Neural crest cell (in vitro differentiated cells): ENCODE measurements at regions not wholly inside any gene's neighbourhood (a gene's known extent, or its start where the extent isn't known, plus 50 kb on each side); places are given as distances from the start of the nearest gene placed in this dataset.
"Not testable (repeated sequence)": the region's sequence is repeated elsewhere in the genome, so short reads cannot be mapped to it uniquely, and the experiment has no call there.

Experiments used
- DNase-seq: peaks from one replicate; pipeline ENCODE4 v3.0.0; 2021; ENCODE audit warnings: low read depth, mixed read lengths, low spot score
- H3K27ac Mint-ChIP-seq: one replicate; pipeline ENCODE4 v1.8.0; 2021; ENCODE audit warnings: mild to moderate bottlenecking, mixed read lengths; ENCODE audit not compliant: unreplicated experiment
- H3K27me3 Mint-ChIP-seq: 2 replicates; pipeline ENCODE4 v1.8.0; 2021; ENCODE audit warnings: low read depth, mild to moderate bottlenecking, mixed read lengths
- H3K36me3 Mint-ChIP-seq: 2 replicates; pipeline ENCODE4 v1.8.0; 2021; ENCODE audit warnings: low read depth, mild to moderate bottlenecking, mixed read lengths
- H3K4me1 Mint-ChIP-seq: 2 replicates; pipeline ENCODE4 v1.8.0; 2021; ENCODE audit warnings: mixed read lengths
- H3K4me3 Mint-ChIP-seq: one replicate; pipeline ENCODE4 v1.8.0; 2021; ENCODE audit warnings: mild to moderate bottlenecking, mixed read lengths
- H3K9me3 Mint-ChIP-seq: 2 replicates; pipeline ENCODE4 v1.8.0; 2021; ENCODE audit warnings: mixed read lengths
- TF ChIP-seq, protein P1 (sequence below): fragments of 200-600 bp; sonication (generic); conservative IDR thresholded peaks from 2 replicates; pipeline ENCODE4 v1.5.0; 2021; ENCODE audit warnings: antibody characterized with exemption, mild to moderate bottlenecking

DNA sequence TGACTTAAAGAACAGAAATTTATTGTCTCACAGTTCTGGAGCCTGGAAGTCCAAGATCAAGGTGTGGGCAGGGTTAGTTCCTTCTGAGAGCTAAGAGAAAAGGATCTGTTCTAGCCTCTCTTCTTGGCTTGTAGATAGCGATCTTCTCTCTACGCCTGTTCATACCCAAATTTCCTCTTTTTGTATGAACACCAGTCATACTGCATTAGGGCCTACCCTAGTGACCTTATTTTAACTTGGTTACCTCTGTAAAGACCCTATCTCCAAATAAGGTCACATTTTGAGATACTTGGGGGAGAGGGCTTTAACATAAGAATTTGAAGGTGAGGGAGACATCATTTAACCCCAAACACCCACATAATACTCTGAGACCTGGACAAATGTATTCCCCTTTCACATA lies 55.6 kb upstream of the SPP1 start:
- TF ChIP-seq, protein P1, sequence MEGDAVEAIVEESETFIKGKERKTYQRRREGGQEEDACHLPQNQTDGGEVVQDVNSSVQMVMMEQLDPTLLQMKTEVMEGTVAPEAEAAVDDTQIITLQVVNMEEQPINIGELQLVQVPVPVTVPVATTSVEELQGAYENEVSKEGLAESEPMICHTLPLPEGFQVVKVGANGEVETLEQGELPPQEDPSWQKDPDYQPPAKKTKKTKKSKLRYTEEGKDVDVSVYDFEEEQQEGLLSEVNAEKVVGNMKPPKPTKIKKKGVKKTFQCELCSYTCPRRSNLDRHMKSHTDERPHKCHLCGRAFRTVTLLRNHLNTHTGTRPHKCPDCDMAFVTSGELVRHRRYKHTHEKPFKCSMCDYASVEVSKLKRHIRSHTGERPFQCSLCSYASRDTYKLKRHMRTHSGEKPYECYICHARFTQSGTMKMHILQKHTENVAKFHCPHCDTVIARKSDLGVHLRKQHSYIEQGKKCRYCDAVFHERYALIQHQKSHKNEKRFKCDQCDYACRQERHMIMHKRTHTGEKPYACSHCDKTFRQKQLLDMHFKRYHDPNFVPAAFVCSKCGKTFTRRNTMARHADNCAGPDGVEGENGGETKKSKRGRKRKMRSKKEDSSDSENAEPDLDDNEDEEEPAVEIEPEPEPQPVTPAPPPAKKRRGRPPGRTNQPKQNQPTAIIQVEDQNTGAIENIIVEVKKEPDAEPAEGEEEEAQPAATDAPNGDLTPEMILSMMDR = no peak
- Mint-ChIP-seq H3K27me3 (peaks cover 38% of the 10 kb centered on the region), H3K36me3 (peaks cover 7% of the 10 kb centered on the region), H3K27ac (no peak overlapping the region), H3K4me3 (no peak overlapping the region), H3K4me1 (no peaks in the 10 kb centered on the region), H3K9me3 (no peaks in the 10 kb centered on the region)
- DNase-seq = no peak

DNA sequence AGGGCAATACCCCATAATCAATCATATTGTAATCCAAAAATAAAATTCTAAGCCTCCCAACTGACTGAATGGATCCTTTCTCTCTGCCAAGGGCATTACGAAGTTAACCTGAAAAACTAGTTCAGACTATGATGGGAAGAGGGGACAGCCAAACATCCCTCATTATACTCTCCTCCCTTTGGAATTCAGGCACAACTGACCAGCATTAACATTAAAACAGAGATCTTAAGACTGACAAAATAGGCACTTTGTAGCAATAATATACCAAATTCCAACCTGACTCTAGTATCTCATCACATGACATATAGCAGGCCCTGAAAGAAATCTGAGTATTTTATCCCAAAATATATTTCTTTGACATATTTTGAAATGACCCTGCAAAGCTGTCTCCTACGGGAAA lies 55.0 kb upstream of the SPP1 start:
- DNase-seq = no peak

DNA sequence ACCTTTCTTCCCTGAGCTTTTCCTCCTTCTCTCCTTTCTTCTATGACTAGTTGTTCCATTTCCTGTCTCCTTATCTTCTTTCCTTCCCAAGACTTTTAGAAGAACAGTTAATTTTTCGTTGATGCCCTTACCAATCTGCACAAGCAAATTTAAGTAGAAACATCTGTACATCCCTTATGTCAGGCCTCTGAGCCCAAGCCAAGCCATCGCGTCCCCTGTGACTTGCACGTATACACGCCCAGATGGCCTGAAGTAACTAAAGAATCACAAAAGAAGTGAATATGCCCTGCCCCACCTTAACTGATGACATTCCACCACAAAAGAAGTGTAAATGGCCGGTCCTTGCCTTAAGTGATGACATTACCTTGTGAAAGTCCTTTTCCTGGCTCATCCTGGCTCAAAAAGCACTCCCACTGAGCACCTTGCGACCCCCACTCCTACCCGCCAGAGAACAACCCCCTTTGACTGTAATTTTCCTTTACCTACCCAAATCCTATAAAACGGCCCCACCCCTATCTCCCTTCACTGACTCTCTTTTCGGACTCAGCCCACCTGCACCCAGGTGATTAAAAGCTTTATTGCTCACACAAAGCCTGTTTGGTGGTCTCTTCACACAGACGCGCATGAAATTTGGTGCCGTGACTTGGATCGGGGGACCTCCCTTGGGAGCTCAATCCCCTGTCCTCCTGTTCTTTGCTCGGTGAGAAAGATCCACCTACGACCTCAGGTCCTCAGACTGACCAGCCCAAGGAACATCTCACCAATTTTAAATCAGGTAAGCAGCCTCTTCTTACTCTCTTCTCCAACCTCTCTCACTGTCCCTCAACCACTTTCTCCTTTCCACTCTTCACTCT lies 53.7 kb upstream of the SPP1 start:
- H3K27ac Mint-ChIP-seq = not testable (repeated sequence)

More for the DNA sequence above, 55.0 kb upstream of the SPP1 start:
- Mint-ChIP-seq H3K4me3 (no peak overlapping the region), H3K27ac (no peak overlapping the region), H3K27me3 (peaks cover 38% of the 10 kb centered on the region), H3K36me3 (peaks cover 7% of the 10 kb centered on the region), H3K9me3 (no peaks in the 10 kb centered on the region), H3K4me1 (no peaks in the 10 kb centered on the region)
- TF ChIP-seq, protein P1 = no peak

DNA sequence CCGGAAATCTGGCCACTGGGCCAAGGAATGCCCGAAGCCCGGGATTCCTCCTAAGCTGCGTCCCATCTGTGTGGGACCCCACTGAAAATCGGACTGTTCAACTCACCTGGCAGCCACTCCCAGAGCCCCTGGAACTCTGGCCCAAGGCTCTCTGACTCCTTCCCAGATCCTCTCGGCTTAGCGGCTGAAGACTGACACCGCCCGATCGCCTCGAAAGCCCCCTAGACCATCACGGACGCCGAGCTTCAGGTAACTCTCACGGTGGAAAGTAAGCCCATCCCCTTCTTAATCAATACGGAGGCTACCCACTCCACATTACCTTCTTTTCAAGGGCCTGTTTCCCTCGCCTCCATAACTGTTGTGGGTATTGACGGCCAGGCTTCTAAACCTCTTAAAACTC lies 51.4 kb upstream of the SPP1 start:
- not testable (repeated sequence) for H3K4me1 Mint-ChIP-seq, H3K27ac Mint-ChIP-seq, H3K9me3 Mint-ChIP-seq, DNase-seq, H3K36me3 Mint-ChIP-seq, H3K4me3 Mint-ChIP-seq
- H3K27me3 Mint-ChIP-seq = peaks cover 38% of the 10 kb centered on the region

More for the DNA sequence above, 53.7 kb upstream of the SPP1 start:
- not testable (repeated sequence) for H3K4me1 Mint-ChIP-seq, H3K4me3 Mint-ChIP-seq, H3K9me3 Mint-ChIP-seq, H3K36me3 Mint-ChIP-seq, DNase-seq
- peaks cover 38% of the 10 kb centered on the region for H3K27me3 Mint-ChIP-seq
